Neural cell (in vitro differentiated cells): ENCODE measurements at regions not wholly inside any gene's neighbourhood (a gene's known extent, or its start where the extent isn't known, plus 50 kb on each side); places are given as distances from the start of the nearest gene placed in this dataset.

Experiments used
- H2AFZ ChIP-seq: fragments of 200-600, 300-800 bp; sonication (generic), shearing (Covaris generic); 2 replicates; pipeline ENCODE4 v1.6.0; 2014; ENCODE audit warnings: low read depth, mild to moderate bottlenecking, antibody characterized with exemption, low read length, moderate library complexity
- H3F3A ChIP-seq: fragments of 200-600 bp; shearing (Covaris generic); 2 replicates; pipeline ENCODE4 v1.6.1; 2016; ENCODE audit warnings: mild to moderate bottlenecking, moderate library complexity, mixed read lengths, antibody characterized with exemption, low read length; ENCODE audit not compliant: insufficient read depth, poor library complexity, severe bottlenecking
- H3K27ac ChIP-seq: fragments of 200-600, 300-800 bp; sonication (generic), shearing (Covaris generic); 2 replicates; pipeline ENCODE4 v1.5.1; 2014; ENCODE audit warnings: mild to moderate bottlenecking, low read length, moderate library complexity
- H3K27me3 ChIP-seq: fragments of 300-800, 200-600 bp; sonication (generic), shearing (Covaris generic); 2 replicates; pipeline ENCODE4 v1.6.0; 2014; ENCODE audit warnings: mild to moderate bottlenecking, low read depth, low read length, moderate library complexity; ENCODE audit not compliant: insufficient read depth
- H3K36me3 ChIP-seq: fragments of 300-800, 200-600 bp; sonication (generic), shearing (Covaris generic); 2 replicates; pipeline ENCODE4 v1.5.1; 2014; ENCODE audit warnings: mild to moderate bottlenecking, antibody characterized with exemption, low read length, moderate library complexity; ENCODE audit not compliant: insufficient read depth
- H3K4me2 ChIP-seq: fragments of 300-800, 200-600 bp; sonication (generic), shearing (Covaris generic); 2 replicates; pipeline ENCODE4 v1.6.0; 2014; ENCODE audit warnings: mild to moderate bottlenecking, low read length
- H3K4me3 ChIP-seq: fragments of 300-800, 200-600 bp; sonication (generic), shearing (Covaris generic); 2 replicates; pipeline ENCODE4 v1.5.1; 2014; ENCODE audit warnings: mild to moderate bottlenecking, low read length, moderate library complexity
- H3K79me2 ChIP-seq: fragments of 200-600 bp; shearing (Covaris generic); replicated peaks from 2 replicates; pipeline ENCODE4 v1.6.0; 2014; ENCODE audit warnings: mild to moderate bottlenecking, low read length, moderate library complexity; ENCODE audit not compliant: insufficient read depth
- H3K9ac ChIP-seq: fragments of 300-800, 200-600 bp; sonication (generic), shearing (Covaris generic); 2 replicates; pipeline ENCODE4 v1.6.1; 2016; ENCODE audit warnings: mild to moderate bottlenecking, low read length, mixed read lengths
- H3K9me2 ChIP-seq: fragments of 200-600 bp; shearing (Covaris generic); 2 replicates; pipeline ENCODE4 v1.6.1; 2016; ENCODE audit warnings: mild to moderate bottlenecking, low read length, mixed read lengths; ENCODE audit not compliant: insufficient read depth
- H3K9me3 ChIP-seq: fragments of 200-600, 300-800 bp; sonication (generic), shearing (Covaris generic); 2 replicates; pipeline ENCODE4 v1.6.1; 2016; ENCODE audit warnings: mild to moderate bottlenecking, mixed run types, low read length, moderate library complexity, mixed read lengths
- H4K20me1 ChIP-seq: fragments of 200-600 bp; shearing (Covaris generic); 2 replicates; pipeline ENCODE4 v1.6.1; 2016; ENCODE audit warnings: mild to moderate bottlenecking, mixed run types; ENCODE audit not compliant: insufficient read depth
- CTCF ChIP-seq: fragments of 450-650 bp; IDR thresholded peaks from 2 replicates; pipeline ENCODE4 v1.5.1; 2014; ENCODE audit warnings: antibody characterized with exemption, mild to moderate bottlenecking, moderate library complexity; ENCODE audit not compliant: poor library complexity, severe bottlenecking
- EP300 ChIP-seq: fragments of 450-650 bp; conservative IDR thresholded peaks from 2 replicates; pipeline ENCODE4 v1.6.1; 2014; ENCODE audit warnings: antibody characterized with exemption, mild to moderate bottlenecking, moderate library complexity; ENCODE audit not compliant: poor library complexity, severe bottlenecking
- EZH2 ChIP-seq: fragments of 200-600, 300-800 bp; shearing (Covaris generic), sonication (generic); IDR thresholded peaks from 2 replicates; pipeline ENCODE4 v1.6.1; 2014; ENCODE audit warnings: antibody characterized with exemption, low read length, borderline replicate concordance, mild to moderate bottlenecking; ENCODE audit not compliant: insufficient read depth, poor library complexity, severe bottlenecking
- MXI1 ChIP-seq: fragments of 450-650 bp; conservative IDR thresholded peaks from 2 replicates; pipeline ENCODE4 v1.6.1; 2014; ENCODE audit warnings: antibody characterized with exemption, mild to moderate bottlenecking; ENCODE audit not compliant: poor library complexity, severe bottlenecking
- POLR2AphosphoS5 ChIP-seq: IDR thresholded peaks from 2 replicates; pipeline ENCODE4 v1.6.1; 2012
- RAD21 ChIP-seq: fragments of 450-650 bp; conservative IDR thresholded peaks from 2 replicates; pipeline ENCODE4 v1.6.1; 2014; ENCODE audit warnings: antibody characterized with exemption, mild to moderate bottlenecking, moderate library complexity
- REST ChIP-seq: IDR thresholded peaks from 2 replicates; pipeline ENCODE4 v1.6.1; 2012; ENCODE audit warnings: borderline replicate concordance
- SMC3 ChIP-seq: fragments of 450-650 bp; conservative IDR thresholded peaks from 2 replicates; pipeline ENCODE4 v1.6.1; 2014; ENCODE audit warnings: antibody characterized with exemption, mild to moderate bottlenecking, moderate library complexity; ENCODE audit not compliant: poor library complexity
- TAF1 ChIP-seq: IDR thresholded peaks from 2 replicates; pipeline ENCODE4 v1.6.1; 2012; ENCODE audit warnings: low read depth

- Histone ChIP-seq H3K36me3 (no peaks in the 10 kb centered on the region), H3K9me3 (no peaks in the 10 kb centered on the region), H3K27me3 (no peaks in the 10 kb centered on the region), H3K79me2 (no peaks in the 10 kb centered on the region), H3K9ac (no peak overlapping the region), H2AFZ (no peak overlapping the region), H4K20me1 (no peaks in the 10 kb centered on the region), H3F3A (no peaks in the 10 kb centered on the region), H3K4me3 (no peak overlapping the region), H3K27ac (no peak overlapping the region), H3K9me2 (no peaks in the 10 kb centered on the region), H3K4me2 (no peak overlapping the region)
- no peak for TF ChIP-seq EZH2
- no peak for TF ChIP-seq SMC3
- no peak for TF ChIP-seq MXI1
- TF ChIP-seq RAD21 = no peak
- no peak for TF ChIP-seq CTCF
- no peak for TF ChIP-seq POLR2AphosphoS5
- no peak for TF ChIP-seq REST
- no peak for TF ChIP-seq TAF1
- TF ChIP-seq EP300 = no peak
Measured at GRCh38 chr3:163655021-163655420, 1423.3 kb downstream of the SI start.

- H3K9me2 ChIP-seq = no peaks in the 10 kb centered on the region
- H3K4me3 ChIP-seq = no peak overlapping the region
- H3K79me2 ChIP-seq = no peaks in the 10 kb centered on the region
- no peaks in the 10 kb centered on the region for H4K20me1 ChIP-seq
- no peaks in the 10 kb centered on the region for H3K27me3 ChIP-seq
- H3K9ac ChIP-seq = no peak overlapping the region
- no peak overlapping the region for H3K4me2 ChIP-seq
- no peaks in the 10 kb centered on the region for H3K36me3 ChIP-seq
- no peaks in the 10 kb centered on the region for H3K9me3 ChIP-seq
- H3K27ac ChIP-seq = no peak overlapping the region
- TF ChIP-seq EP300 = no peak
- no peak for TF ChIP-seq TAF1
- TF ChIP-seq RAD21 = no peak
- no peak for TF ChIP-seq REST
- TF ChIP-seq SMC3 = no peak
- TF ChIP-seq MXI1 = no peak
- TF ChIP-seq POLR2AphosphoS5 = no peak
- no peaks in the 10 kb centered on the region for H3F3A ChIP-seq
- H2AFZ ChIP-seq = no peak overlapping the region
Measured at GRCh38 chr3:163644172-163644571, 1434.1 kb downstream of the SI start.
